DMS 273 (cell line): ENCODE measurements at regions not wholly inside any gene's neighbourhood (a gene's known extent, or its start where the extent isn't known, plus 50 kb on each side); places are given as distances from the start of the nearest gene placed in this dataset.

Source experiments
- DNase-seq: peaks from one replicate; lab custom pipeline; 2025; ENCODE audit not compliant: unreplicated experiment; lab: John Stamatoyannopoulos, UW

- peak; percentile 74 for DNase-seq
Measured at GRCh38 chr2:191604154-191604553, 73.8 kb upstream of the NABP1 start.

GRCh38 chr2:191607096-191607495 is 70.8 kb upstream of the NABP1 start:
- DNase-seq = no peak

DNA sequence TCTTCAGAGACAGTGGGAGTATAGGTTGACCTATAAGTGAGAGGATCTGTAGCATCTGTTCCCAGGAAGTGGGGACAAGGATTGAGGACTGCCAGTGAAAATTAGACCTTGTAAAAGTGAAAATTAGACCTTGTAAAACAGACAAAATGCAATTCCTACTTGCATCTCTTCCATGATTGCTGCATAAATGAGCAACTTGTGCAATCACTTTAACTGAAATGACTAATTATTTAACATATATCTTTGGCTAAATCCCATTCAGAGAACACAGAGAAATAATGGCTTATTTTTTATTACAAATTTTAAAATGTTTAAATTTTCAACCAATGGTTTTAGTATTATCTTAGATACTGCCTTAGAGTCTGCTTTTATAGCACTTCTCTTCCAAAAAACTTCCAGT is 67.2 kb upstream of the NABP1 start:
- DNase-seq = no peak

GRCh38 chr2:191611614-191612013 is 66.3 kb upstream of the NABP1 start:
- DNase-seq = no peak

- DNase-seq = no peak
Measured at GRCh38 chr2:191612496-191612895, 65.4 kb upstream of the NABP1 start.

GRCh38 chr2:191614759-191615158 is 63.2 kb upstream of the NABP1 start:
- no peak for DNase-seq

- DNase-seq = no peak
Measured at GRCh38 chr2:191615596-191615995, 62.3 kb upstream of the NABP1 start.

GRCh38 chr2:191617575-191617974 is 60.4 kb upstream of the NABP1 start:
- no peak for DNase-seq

GRCh38 chr2:191618046-191618780 is 59.7 kb upstream of the NABP1 start:
- no peak for DNase-seq

- DNase-seq = no peak
Measured at GRCh38 chr2:191618786-191619185, 59.1 kb upstream of the NABP1 start.

DNA sequence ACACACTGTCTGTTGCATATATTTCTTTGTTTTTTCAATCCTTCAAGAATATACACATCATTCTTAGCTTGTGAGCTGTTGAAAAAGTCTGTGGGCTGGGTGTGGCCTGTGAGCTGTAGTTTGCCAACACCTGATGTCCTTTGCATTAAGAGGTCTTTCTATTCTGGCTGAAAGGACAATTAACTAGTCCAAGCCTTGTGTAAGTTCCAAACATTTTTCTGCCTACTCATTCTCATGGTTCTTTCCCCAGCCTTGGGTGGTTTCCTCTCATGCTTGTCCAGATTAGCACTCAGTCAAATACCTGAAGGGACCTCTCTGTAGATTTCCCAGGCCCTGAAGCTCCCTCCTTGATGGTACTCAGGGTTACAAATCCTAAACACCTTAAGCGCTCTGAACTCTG is 57.8 kb upstream of the NABP1 start:
- no peak for DNase-seq

GRCh38 chr2:191622374-191623320 is 55.3 kb upstream of the NABP1 start:
- DNase-seq = no peak

GRCh38 chr2:191625016-191625415 is 52.9 kb upstream of the NABP1 start:
- DNase-seq = no peak

- DNase-seq = no peak
Measured at GRCh38 chr2:191625446-191625845, 52.5 kb upstream of the NABP1 start.

GRCh38 chr2:191626497-191627151 is 51.3 kb upstream of the NABP1 start:
- DNase-seq = no peak

GRCh38 chr2:191627518-191627917 is 50.4 kb upstream of the NABP1 start:
- DNase-seq = peak; percentile 7
